NCI-H345 (cell line): ENCODE measurements at regions not wholly inside any gene's neighbourhood (a gene's known extent, or its start where the extent isn't known, plus 50 kb on each side); places are given as distances from the start of the nearest gene placed in this dataset.

Source experiments
- DNase-seq: peaks from one replicate; lab custom pipeline; 2025; lab: John Stamatoyannopoulos, UW

DNA sequence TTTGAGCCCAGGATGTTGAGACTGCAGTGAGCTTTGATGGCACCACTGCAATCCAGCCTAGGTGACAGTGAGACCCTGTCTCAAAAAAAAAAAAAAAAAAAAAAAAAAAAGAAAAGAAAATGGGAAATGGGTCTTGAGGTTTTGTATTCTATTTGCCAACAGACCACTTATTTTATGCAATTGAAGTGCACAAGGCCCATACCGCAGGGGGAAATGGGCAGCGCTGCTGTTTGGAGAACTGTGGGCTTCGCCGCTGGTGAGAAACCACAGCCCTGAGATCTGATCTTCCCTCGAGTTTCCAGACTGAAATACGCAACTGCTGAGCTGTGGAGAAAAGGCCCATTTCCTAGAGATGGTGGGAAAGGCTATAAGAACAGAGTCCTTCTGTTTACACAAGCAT lies 512.0 kb downstream of the TCERG1L start:
- DNase-seq: no peak

DNA sequence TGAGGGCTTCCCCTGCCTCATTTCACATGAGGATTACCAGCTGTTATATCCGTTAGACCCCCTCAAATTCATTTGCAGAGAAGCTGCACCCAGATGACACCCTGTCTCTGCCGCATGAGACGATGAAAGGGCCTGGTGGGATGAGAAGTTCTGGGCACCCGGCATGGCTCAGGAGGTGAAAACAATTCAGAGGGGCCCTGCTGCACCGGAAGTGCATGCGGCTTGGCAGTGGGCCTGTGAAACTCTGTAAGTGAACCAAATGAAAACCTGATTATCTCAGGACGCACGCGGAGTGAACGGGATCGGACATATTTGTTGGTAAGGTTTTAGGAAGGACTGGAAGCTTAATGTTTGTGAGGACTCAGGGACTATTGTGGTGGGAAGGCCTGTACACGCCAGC lies 511.2 kb downstream of the TCERG1L start:
- no peak for DNase-seq

DNA sequence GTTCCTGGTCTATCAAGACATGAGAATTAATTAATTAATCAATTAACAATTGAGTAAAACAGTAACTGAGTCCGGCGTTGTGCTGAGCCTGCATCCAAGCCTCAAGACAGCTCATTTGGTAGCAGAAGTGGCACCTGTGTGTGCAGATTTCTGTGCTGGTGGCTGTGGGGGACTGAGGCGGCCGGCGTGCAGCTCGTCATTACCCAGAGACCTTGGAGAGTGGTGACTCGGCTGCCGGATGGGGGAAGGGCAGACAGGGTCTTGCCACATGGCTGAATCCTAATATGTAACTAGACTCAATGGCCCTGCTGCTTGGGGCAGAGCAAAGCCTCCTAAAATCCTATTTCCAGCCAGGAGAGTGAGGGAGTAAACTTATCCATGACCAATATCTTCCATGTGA lies 510.2 kb downstream of the TCERG1L start:
- DNase-seq: no peak

DNA sequence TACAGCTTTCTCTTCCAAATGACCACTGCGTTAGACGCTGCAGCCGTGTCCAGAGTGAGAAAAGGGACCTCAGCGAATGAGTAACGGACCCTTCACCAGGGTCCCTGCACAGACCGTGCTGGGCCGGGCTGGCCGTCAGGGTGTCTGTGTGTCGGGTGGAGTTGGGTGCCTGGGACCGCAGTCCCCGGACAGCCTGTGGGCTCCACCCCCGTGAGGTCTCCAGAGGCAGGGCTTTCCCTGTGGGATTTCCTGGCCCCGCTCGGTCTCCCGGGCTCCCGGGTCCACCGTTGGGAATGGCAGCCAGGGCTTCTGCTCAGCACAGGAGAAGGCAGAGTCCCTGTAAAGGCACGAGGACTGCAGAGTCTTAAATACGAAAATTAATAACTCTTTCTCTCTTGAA lies 509.7 kb downstream of the TCERG1L start:
- DNase-seq: no peak

- DNase-seq: no peak
Measured at GRCh38 chr10:130802301-130802700, 509.2 kb downstream of the TCERG1L start.

GRCh38 chr10:130804281-130804680 lies 507.2 kb downstream of the TCERG1L start:
- DNase-seq: no peak

- DNase-seq: no peak
Measured at GRCh38 chr10:130804778-130805634, 506.5 kb downstream of the TCERG1L start.

- no peak for DNase-seq
Measured at GRCh38 chr10:130805635-130806030, 505.9 kb downstream of the TCERG1L start.

DNA sequence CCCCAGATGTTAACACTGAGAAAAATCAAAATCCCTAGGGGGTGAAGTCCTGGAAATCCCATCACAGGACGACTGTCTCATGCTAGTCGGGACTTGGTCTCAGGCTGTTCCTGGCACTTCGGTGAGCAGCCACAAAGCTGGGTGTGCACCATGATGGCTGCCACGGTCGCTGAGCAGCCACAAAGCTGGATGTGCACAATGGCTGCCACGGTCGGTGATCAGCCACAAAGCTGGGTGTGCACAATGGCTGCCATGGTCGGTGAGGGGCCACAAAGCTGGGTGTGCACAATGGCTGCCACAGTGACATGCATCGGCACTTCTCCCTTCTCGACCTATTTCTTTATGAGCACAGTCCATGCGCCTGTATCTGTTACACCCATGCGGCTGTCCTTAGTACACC lies 505.1 kb downstream of the TCERG1L start:
- no peak for DNase-seq

GRCh38 chr10:130807096-130807495 lies 504.4 kb downstream of the TCERG1L start:
- DNase-seq: no peak

DNA sequence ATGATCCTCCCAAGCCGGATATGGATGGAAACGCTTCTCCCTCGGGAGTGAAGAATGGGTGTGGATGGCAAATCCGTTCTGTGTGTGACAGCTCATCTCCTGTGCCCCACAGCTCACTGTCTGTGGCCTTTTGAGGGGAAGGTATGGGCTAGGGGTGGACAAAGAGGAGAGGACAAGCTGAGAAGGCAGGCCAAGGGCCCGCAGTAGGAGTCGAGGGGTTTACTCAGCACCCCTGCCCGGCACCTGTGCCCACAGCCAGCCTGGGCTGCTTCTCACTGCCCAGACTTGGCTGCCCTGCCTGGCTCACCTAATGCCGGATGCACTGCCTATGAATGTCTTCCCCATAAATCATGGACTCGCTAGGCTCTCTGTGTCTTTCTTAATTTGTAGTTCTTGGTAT lies 503.8 kb downstream of the TCERG1L start:
- DNase-seq: no peak

DNA sequence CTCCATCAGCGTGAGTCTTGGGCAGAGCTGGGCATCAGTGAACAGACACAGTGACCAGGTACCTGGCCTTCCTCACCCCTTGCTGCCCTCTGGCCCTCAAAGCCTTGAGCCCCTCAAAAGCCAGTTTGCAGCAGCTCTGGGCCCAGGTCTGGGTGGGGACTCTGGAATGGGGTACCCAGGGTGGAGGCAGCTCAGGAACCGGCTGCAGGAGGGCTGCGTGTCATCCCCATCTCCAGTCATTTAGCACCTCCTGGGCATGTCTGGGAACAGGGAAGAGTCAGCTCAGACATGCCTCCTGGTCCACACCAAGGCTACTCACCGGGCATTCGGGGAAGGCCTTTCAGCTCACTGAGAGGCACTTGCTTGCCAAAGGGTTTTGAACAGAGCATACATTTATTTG lies 503.3 kb downstream of the TCERG1L start:
- DNase-seq: no peak

DNA sequence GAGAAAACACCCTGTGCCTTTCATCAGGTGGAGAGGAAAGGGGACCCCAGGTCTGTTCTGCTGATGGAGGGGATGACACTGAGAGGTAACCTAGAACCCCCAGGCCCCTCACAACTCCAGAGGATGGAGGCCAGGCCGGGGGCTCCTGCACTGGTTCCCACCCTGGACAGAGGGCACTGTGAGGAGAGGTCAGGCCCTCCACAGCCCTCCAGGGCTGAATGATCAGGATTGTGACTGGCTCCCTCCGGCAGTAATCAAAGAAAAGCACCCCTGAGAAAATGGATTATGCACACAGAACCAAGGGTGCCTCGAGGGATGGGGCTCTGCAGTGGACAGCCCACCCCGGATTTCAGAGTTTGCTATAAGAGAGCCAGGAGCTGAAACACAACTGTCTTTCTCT lies 502.8 kb downstream of the TCERG1L start:
- DNase-seq: no peak

- DNase-seq: no peak
Measured at GRCh38 chr10:130809181-130809580, 502.3 kb downstream of the TCERG1L start.

GRCh38 chr10:130809761-130810515 lies 501.6 kb downstream of the TCERG1L start:
- no peak for DNase-seq

DNA sequence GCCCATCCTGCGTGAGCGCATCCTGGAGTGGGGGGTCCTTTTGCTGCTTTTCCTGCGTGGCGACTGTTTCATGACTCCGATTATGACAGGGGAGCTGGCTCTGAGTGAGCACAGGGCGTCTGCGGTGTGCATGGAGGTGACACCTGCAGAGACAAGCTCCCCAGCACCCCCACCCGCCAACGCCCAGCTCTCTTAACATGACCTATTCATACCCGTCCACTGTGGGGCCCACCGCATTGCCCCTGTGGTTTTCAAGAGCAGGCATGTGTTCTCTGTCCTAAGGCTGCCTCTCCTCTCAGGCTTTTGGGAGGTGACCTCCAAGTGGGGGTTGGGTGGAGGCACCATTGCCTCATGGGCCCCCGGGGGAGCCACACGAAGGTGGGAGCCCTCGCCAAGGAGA lies 500.7 kb downstream of the TCERG1L start:
- DNase-seq: no peak

DNA sequence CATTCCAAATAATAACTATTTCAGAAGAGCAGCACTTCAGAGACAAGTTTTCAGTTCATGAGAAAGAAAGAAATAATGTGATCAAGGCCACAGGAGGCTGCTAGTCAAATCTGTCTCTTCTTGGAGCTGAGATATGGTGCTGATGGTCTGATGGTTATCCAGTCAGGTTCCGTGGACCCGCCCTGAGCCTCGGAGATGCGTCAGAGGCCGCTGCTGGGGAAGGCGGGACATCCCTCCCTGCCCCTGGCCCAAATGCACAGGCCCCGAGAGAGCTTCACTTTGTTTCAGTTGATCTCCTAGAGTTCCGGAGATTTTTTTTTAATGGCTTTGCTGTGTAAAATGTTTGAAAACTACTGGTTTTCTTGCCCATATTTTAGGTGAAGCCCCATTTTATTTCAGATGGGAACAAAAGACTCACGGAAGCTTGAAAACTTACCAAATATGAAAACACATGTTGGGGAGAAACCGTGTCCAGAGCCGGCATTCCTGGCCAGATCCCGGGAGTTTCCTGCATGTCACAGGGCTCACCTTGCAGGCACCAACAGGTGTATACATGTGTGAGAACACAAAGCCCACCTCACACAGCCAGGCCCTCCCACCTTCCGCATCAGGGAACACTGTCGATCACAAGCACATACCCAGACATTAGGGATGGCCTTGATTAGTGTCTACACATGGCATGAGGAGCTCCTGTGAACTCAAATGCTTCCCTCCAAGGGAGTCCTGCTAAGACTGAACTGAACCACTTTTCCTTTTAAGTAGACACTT lies 499.0 kb downstream of the TCERG1L start:
- no peak for DNase-seq

DNA sequence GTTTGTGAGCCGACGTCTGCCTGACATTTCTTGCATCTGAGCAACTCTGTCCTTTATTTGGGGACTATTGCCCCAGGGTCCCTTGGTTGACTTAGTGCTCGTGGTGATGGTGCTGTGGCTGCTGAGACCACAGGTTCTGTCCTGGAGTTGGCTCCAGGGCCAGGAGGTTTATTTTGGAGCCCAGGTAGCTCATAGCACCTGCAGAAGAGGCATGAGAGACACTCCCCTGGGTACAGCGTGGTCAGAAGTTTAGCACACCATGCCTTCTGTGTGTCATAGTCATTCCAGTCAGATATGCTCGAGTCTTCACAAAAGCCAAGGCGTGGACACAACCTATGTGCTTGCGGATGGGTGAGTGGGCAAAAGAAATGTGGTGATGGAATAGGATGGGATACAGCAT lies 496.9 kb downstream of the TCERG1L start:
- DNase-seq: no peak

GRCh38 chr10:130816116-130816901 lies 495.2 kb downstream of the TCERG1L start:
- no peak for DNase-seq

DNA sequence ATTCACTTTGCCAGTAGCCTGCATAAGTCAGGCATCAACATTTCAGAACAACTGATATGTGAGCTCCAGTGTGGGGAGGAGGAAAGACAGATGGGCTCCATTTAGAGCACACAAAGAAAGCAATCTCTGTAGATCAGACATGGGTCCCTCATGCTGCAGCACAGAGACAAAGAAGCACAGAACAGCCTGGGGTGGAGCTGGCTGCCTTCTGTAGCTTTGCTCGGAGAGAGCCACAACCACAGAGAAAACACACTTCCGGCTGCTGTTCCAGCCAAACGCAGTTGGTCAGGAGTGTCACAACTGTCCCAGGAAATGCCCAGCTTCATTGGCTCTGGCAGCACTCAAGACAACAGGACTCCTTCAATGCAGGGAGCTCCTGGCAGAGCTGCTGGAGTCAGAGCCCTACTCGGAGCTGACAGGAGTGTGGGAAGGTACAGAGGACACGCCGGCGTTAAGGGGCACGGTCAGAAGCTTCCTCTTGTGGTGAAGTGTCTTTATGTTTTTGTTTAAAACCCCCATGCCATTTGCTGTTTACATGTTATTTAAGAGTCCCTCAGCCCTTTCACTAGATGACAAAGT lies 494.4 kb downstream of the TCERG1L start:
- DNase-seq: no peak

GRCh38 chr10:130817674-130818073 lies 493.8 kb downstream of the TCERG1L start:
- no peak for DNase-seq
